ENCODE measurements at regions not wholly inside any gene's neighbourhood (a gene's known extent, or its start where the extent isn't known, plus 50 kb on each side); places are given as distances from the start of the nearest gene placed in this dataset.

DNA sequence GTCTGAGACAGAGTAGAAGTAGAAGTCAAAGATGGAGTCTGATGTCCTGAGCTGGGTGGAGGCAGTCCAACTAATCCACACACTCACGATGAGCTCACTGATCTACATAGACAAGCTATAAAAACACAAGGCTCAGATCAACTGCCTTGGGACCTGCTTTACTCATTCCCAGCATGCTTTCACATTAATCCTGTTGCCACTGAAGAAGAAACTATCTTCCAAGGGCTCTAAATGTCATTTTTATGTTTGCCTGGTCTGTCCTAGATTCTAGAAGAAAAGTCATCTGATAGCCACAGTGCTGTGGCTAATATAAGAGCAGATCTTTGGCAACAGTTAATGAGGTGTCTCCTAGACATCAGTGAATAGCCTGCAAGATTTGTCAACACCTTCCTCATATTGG is 522.7 kb downstream of the NUF2 start:
- Histone ChIP-seq H3K4me1 (ENCODE audit: control insufficient read depth, insufficient read depth, low read length) (no peaks in the 10 kb centered on the region), H3K27me3 (ENCODE audit: control insufficient read depth, insufficient read depth, low read length) (no peaks in the 10 kb centered on the region), H3K9me3 (ENCODE audit: control insufficient read depth, insufficient read depth, low read depth, low read length) (0 out of 2 replicates have a peak, but pooled peaks cover 2% of the 10 kb centered on the region), H3K4me3 (ENCODE audit: low read depth in 2 of 2, low read length in 2 of 2) (no peak overlapping the region), H3K36me3 (ENCODE audit: control insufficient read depth, insufficient read depth, low read length) (no peaks in the 10 kb centered on the region), H3K27ac (ENCODE audit: low read length) (no peak overlapping the region)
- no TSS peak for BruUV-seq (replicated peaks)
- in situ Hi-C loops (cut with HindIII; ENCODE audit: low pct_unique_long_range_greater_than_20kb, low sequenced_read_pairs) = no loop called here
- intact Hi-C loops (cut with micrococcal nuclease; ENCODE audit: unreplicated experiment) = no loop called here
- no peak for ATAC-seq
- POLR2A ChIA-PET = no interaction called here
- CTCF ChIA-PET = no interaction called here
- DNase-seq (ENCODE audit: low read depth, low spot score) = no peak
- TF ChIP-seq POLR2AphosphoS5 (IDR thresholded peaks at IDR 0.05; ENCODE audit: low read depth, low read length) = no peak
- TF ChIP-seq, protein P1, sequence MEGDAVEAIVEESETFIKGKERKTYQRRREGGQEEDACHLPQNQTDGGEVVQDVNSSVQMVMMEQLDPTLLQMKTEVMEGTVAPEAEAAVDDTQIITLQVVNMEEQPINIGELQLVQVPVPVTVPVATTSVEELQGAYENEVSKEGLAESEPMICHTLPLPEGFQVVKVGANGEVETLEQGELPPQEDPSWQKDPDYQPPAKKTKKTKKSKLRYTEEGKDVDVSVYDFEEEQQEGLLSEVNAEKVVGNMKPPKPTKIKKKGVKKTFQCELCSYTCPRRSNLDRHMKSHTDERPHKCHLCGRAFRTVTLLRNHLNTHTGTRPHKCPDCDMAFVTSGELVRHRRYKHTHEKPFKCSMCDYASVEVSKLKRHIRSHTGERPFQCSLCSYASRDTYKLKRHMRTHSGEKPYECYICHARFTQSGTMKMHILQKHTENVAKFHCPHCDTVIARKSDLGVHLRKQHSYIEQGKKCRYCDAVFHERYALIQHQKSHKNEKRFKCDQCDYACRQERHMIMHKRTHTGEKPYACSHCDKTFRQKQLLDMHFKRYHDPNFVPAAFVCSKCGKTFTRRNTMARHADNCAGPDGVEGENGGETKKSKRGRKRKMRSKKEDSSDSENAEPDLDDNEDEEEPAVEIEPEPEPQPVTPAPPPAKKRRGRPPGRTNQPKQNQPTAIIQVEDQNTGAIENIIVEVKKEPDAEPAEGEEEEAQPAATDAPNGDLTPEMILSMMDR (IDR thresholded peaks at IDR 0.05) = no peak
- no peak for TF ChIP-seq SIN3A (IDR thresholded peaks at IDR 0.05; ENCODE audit: borderline replicate concordance, insufficient read depth, low read depth, low read length)
- no peak for TF ChIP-seq TCF7L2 (IDR thresholded peaks at IDR 0.05; ENCODE audit: low read depth, low read length)
- TF ChIP-seq, protein P2, sequence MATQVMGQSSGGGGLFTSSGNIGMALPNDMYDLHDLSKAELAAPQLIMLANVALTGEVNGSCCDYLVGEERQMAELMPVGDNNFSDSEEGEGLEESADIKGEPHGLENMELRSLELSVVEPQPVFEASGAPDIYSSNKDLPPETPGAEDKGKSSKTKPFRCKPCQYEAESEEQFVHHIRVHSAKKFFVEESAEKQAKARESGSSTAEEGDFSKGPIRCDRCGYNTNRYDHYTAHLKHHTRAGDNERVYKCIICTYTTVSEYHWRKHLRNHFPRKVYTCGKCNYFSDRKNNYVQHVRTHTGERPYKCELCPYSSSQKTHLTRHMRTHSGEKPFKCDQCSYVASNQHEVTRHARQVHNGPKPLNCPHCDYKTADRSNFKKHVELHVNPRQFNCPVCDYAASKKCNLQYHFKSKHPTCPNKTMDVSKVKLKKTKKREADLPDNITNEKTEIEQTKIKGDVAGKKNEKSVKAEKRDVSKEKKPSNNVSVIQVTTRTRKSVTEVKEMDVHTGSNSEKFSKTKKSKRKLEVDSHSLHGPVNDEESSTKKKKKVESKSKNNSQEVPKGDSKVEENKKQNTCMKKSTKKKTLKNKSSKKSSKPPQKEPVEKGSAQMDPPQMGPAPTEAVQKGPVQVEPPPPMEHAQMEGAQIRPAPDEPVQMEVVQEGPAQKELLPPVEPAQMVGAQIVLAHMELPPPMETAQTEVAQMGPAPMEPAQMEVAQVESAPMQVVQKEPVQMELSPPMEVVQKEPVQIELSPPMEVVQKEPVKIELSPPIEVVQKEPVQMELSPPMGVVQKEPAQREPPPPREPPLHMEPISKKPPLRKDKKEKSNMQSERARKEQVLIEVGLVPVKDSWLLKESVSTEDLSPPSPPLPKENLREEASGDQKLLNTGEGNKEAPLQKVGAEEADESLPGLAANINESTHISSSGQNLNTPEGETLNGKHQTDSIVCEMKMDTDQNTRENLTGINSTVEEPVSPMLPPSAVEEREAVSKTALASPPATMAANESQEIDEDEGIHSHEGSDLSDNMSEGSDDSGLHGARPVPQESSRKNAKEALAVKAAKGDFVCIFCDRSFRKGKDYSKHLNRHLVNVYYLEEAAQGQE (IDR thresholded peaks at IDR 0.05; ENCODE audit: insufficient read depth in 1 of 2, low read depth in 2 of 2, low read length in 1 of 2) = no peak

DNA sequence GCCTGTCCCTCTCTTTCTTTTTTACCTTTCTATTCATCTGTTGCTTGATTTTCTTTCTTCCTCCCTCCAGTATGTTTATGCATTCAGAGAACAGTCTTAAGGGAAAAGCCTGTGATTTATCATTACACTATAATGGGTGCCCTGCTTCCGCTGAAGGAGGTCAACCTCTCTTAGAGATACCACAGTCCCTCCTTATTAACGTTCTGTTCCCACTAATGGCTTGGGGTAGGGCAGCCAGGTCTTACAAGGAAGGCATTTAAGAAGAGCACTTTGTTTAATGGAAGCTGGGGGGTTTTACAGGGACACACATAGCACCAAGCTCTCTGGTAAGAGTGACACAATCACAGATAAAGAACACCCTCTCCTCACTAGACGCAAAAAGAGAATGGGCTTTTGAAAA is 523.5 kb downstream of the NUF2 start:
- H3K27ac ChIP-seq (ENCODE audit: low read length) = no peak overlapping the region
- TF ChIP-seq, protein P1 (IDR thresholded peaks at IDR 0.05) = no peak
- TF ChIP-seq SIN3A (IDR thresholded peaks at IDR 0.05; ENCODE audit: borderline replicate concordance, insufficient read depth, low read depth, low read length) = no peak
- no peak for TF ChIP-seq TCF7L2 (IDR thresholded peaks at IDR 0.05; ENCODE audit: low read depth, low read length)
- no peak for TF ChIP-seq POLR2AphosphoS5 (IDR thresholded peaks at IDR 0.05; ENCODE audit: low read depth, low read length)
- TF ChIP-seq, protein P2 (IDR thresholded peaks at IDR 0.05; ENCODE audit: insufficient read depth in 1 of 2, low read depth in 2 of 2, low read length in 1 of 2) = no peak
- POLR2A ChIA-PET = no interaction called here
- DNase-seq (ENCODE audit: low read depth, low spot score) (no peak), ATAC-seq (no peak)
- H3K27me3 ChIP-seq (ENCODE audit: control insufficient read depth, insufficient read depth, low read length) = no peaks in the 10 kb centered on the region
- in situ Hi-C loops (cut with HindIII; ENCODE audit: low pct_unique_long_range_greater_than_20kb, low sequenced_read_pairs) (no loop called here), intact Hi-C loops (cut with micrococcal nuclease; ENCODE audit: unreplicated experiment) (no loop called here)
- BruUV-seq (replicated peaks) = no TSS peak
- H3K36me3 ChIP-seq (ENCODE audit: control insufficient read depth, insufficient read depth, low read length) = no peaks in the 10 kb centered on the region
- no peaks in the 10 kb centered on the region for H3K4me1 ChIP-seq (ENCODE audit: control insufficient read depth, insufficient read depth, low read length)
- no peak overlapping the region for H3K4me3 ChIP-seq (ENCODE audit: low read depth in 2 of 2, low read length in 2 of 2)
- 0 out of 2 replicates have a peak, but pooled peaks cover 2% of the 10 kb centered on the region for H3K9me3 ChIP-seq (ENCODE audit: control insufficient read depth, insufficient read depth, low read depth, low read length)
- CTCF ChIA-PET = no interaction called here
